GM18520 (cell line): ENCODE measurements at regions not wholly inside any gene's neighbourhood (a gene's known extent, or its start where the extent isn't known, plus 50 kb on each side); places are given as distances from the start of the nearest gene placed in this dataset.
"Not testable (repeated sequence)": the region's sequence is repeated elsewhere in the genome, so short reads cannot be mapped to it uniquely, and the experiment has no call there.

Source experiments
- ATAC-seq: cut with Tn5 transposase; IDR thresholded peaks from one replicate; pipeline ENCODE4 v1.9.1; 2021; ENCODE audit not compliant: unreplicated experiment

GRCh38 chr14:44873536-44873935 lies 88.2 kb downstream of the KLHL28 start:
- no peak for ATAC-seq

DNA sequence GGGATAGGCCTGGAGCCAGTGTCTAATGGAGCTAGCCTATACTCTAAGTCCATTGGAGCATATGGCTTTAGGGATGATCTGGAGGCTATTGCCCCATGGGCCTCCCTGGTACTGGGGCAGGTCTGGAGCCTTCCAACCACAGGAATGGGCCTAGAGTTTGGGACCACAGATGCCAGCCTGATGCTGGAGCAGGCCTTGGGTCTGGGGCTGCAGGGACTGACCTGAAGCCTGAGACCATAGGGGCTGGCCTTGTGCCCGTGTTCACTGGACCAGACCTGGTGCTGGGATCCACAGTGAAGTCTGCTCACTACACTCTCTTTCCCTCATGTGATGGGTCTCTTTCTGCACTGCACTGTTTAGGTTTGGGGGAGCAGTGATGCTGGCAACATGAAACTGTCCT lies 95.0 kb downstream of the KLHL28 start:
- ATAC-seq: no peak

GRCh38 chr14:44866322-44866721 lies 95.4 kb downstream of the KLHL28 start:
- ATAC-seq: no peak

DNA sequence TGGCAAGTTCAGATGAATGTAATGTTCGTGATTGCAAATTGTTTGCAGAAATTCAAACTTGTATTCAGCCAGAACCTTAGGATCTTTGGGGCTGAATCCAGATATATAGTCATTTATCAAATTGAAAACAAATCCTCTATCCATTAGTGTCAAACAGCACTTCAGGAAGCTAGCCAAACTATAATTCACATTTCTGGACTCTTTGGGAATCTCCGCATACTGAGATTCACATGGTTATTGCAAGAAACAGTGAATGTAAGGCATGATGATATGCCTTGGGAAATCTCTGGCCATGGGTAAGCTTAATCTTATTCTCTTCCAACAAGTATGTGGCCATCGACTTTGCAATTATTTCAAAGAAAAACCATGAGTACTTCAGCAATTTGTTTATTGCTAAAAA lies 98.5 kb downstream of the KLHL28 start:
- ATAC-seq: no peak

DNA sequence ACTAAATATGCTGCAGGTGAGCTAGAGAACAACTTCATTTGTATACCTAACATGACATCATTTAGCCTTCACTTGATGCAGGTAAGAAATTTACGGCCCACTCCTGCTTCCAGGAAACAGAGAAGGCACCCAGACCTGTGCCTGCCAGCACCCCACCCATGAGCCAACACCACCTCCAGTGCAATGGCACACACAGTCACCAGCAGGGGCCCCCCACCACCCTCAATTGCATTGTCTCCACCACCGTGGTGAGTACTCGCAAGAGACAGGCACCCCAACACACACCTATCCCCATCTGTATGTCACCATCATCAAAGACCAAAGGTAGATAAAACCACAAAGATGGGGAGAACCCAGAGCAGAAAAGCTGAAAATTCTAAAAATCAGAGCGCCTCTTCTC lies 107.6 kb downstream of the KLHL28 start:
- no peak for ATAC-seq

GRCh38 chr14:44847526-44848309 lies 114.0 kb downstream of the KLHL28 start:
- no peak for ATAC-seq

- ATAC-seq: peak; percentile 73
Observed at GRCh38 chr14:44846232-44846824, 115.4 kb downstream of the KLHL28 start.

- not testable (repeated sequence) for ATAC-seq
Observed at GRCh38 chr14:44835928-44836327, 125.8 kb downstream of the KLHL28 start.

GRCh38 chr14:44833376-44834060 lies 128.2 kb downstream of the KLHL28 start:
- ATAC-seq: no peak

DNA sequence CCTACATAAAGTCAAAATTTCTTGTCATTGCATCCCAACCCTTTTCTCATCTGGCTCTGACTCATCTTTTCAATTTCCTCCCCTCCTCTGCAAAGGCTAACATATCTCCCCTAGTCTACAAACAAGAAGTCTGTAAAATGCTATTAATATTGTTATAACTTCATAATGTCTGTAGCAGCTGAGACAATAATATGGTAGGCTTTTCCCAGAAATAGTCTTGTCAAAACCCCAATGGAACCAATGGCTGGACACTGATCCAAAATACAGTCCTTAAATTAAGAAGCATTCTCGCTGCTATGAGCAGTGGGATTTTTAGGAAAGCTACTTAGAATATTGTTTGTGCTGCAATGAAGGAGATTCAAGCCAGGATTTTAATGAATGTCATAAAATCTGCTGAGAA lies 131.4 kb downstream of the KLHL28 start:
- ATAC-seq: no peak

DNA sequence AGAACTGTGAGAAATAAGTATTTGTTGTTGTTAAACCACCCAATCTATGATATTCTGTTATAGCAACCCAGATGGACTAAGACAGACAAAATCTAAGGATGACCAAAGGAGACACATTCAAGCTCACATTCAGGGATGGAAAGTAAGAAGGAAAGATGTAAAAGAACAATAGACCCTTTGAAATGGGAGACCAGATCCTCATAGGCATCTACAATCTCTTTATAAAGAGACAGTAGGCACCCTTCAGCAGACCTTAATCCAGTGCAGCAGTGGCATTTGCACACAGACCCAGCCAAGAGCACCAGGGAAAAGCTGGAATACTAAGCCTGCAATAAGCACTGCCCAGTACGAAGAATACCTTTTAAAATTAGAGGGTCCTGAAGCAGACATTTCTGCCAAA lies 132.7 kb downstream of the KLHL28 start:
- ATAC-seq: no peak

- ATAC-seq: no peak
Observed at GRCh38 chr14:44828023-44828422, 133.7 kb downstream of the KLHL28 start.

DNA sequence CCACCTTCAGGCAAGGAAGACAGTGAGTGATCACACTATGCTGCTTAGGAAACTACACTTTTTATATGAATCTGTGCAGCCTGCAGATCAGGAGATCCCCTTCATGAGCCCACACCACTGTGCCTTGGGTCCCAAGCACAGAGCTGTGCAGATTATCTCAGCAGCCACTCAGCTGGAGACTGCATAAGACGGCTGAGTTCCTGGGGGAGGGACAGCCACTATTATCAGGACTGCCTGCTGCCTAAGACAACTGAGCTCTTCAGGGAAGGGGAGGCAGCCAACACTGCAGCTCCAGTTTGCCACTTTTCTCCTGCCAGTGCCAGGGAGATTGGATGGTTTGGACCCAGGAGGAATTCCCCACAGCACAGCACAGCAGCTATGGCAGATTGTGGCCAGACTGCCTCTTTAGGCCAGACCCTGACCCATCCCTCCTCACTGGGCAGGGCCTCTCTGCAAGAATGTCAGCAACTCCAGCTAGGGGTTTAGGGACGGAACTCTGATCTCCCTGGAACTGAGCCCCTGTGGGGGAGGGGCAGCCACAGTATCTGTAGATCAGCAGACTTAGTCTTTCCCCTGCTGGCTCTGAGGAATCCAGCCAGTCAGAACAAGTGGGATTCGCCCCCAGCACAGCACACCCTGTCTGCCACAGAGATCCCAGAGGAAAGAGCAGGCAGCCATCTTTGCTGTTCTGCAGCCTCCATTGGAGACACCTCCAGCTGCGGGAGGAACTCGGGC lies 141.3 kb downstream of the KLHL28 start:
- ATAC-seq: no peak

GRCh38 chr14:44814196-44814595 lies 147.6 kb downstream of the KLHL28 start:
- no peak for ATAC-seq

DNA sequence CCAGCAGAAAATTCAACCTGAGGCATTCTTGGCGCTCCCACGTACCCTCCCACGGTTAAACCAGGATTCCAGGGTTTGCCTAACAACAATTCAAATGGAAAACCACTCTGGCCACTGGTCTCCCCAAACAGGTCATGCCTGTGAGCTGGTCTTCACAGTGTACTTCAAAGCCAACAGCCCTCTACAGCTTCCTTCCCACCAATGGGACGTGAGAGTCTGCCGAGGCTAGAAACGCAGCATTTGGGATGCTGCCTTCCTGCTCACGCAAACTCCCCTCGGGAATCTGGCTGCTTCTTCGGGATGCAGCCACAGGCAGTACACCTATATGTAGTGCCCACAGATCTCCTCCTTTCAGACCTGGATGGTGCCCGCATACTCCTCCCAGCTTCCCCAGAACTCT lies 149.1 kb downstream of the KLHL28 start:
- ATAC-seq: no peak

DNA sequence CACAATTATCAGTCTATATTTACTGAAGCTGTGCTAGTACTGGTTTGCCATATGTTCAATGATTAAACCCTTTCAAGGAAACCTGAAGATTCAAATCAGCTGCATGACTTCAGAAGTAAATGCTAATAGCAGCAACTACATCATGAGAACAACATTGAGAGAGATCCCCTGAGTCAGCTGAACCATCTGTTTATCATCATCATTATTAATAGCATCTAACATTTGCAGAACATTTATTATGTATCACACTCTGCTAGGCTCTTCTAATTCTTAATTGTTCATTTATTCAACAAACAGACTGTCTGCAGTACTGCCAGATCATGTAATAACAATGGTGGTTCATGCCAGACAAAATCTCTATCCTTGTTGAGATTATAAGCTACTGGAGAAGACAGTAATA lies 157.4 kb downstream of the KLHL28 start:
- ATAC-seq: no peak

DNA sequence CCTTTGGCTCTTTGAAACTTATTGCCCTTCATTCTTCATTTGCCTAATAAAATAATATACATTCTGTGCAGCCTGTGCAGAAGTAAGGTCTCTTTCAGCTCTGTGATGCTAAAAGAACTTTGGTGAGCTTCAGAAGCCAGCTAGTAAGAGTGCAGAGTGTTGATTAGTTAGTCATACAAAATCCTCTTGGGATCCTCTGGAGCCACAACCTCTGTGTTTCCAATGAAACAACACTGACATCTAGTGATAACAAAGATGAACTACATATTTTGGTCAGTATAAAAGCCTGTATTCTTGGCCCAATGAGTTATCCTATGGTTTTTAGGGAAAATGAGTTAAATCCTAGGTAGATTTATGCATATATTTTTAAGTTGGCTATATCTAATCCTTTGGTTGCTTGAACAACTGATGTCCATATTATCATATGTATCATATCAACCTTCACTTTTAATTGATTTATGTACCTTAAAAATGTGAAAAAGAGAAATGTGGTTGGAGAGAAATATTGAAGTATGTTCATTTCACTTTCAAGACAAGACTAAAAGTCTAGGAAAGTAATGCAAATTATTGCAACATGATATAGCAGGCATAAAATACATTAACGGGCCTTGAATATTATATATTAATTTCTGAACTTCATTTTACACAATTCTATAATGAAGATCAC lies 158.4 kb downstream of the KLHL28 start:
- ATAC-seq: peak; percentile 84

GRCh38 chr14:44798386-44799242 lies 163.1 kb downstream of the KLHL28 start:
- no peak for ATAC-seq

- no peak for ATAC-seq
Observed at GRCh38 chr14:44795725-44796124, 166.0 kb downstream of the KLHL28 start.

- no peak for ATAC-seq
Observed at GRCh38 chr14:44791730-44792129, 170.0 kb downstream of the KLHL28 start.
